Thyroid gland (tissue), 4 donors: ENCODE measurements at regions not wholly inside any gene's neighbourhood (a gene's known extent, or its start where the extent isn't known, plus 50 kb on each side); places are given as distances from the start of the nearest gene placed in this dataset.

Experiments
- DNase-seq, 2 donors: peaks; one replicate each; pipeline ENCODE4 v3.0.0-alpha.2; 2019
- H3K27ac ChIP-seq, 3 donors: fragments of 200-600 bp; sonication (generic); 1 replicate in 2 of 3; 2 replicates in 1 of 3; pipeline ENCODE4 v1.5.1; 2016 to 2019; ENCODE audit warnings: mild to moderate bottlenecking in 1 of 3, moderate library complexity in 1 of 3
- H3K27me3 ChIP-seq: fragments of 200-600 bp; sonication (generic); one replicate; pipeline ENCODE4 v1.5.1; 2019
- H3K36me3 ChIP-seq, 2 donors: fragments of 200-600 bp; sonication (generic); one replicate each; pipeline ENCODE4 v1.5.1; 2016 to 2019
- H3K4me1 ChIP-seq, 2 donors: fragments of 200-600 bp; sonication (generic); one replicate each; pipeline ENCODE4 v1.5.1; 2017 to 2019
- H3K4me3 ChIP-seq, 3 donors: fragments of 200-600 bp; sonication (generic); replicated peaks in 1 of 3; 1 replicate in 2 of 3; 2 replicates in 1 of 3; pipeline ENCODE4 v1.5.1; 2016; ENCODE audit warnings: mild to moderate bottlenecking in 1 of 3
- H3K9me3 ChIP-seq: fragments of 200-600 bp; sonication (generic); one replicate; pipeline ENCODE4 v1.5.1; 2017
- CTCF ChIP-seq, 6 experiments: fragments of 200-600 bp in 3 of 6; fragments of 450-650 bp in 3 of 6; sonication (generic) in 3 of 6; IDR thresholded peaks; one replicate each; pipeline ENCODE4 v1.5.1; 2016 to 2019; ENCODE audit warnings: antibody characterized with exemption in 6 of 6, mild to moderate bottlenecking in 2 of 6, inconsistent platforms in 1 of 6, moderate library complexity in 1 of 6
- POLR2A ChIP-seq, 2 donors: fragments of 450-650 bp; IDR thresholded peaks; one replicate each; pipeline ENCODE4 v1.6.1; 2017; ENCODE audit warnings: antibody characterized with exemption in 2 of 2, mild to moderate bottlenecking in 2 of 2, moderate library complexity in 1 of 2
- WGBS, 2 donors: methylation state at CpG; one replicate each; pipeline ENCODE4 v1.1.5; 2017; 5-methylcytosine and 5-hydroxymethylcytosine counted together
- intact Hi-C: fragments of 100-400 bp; cut with DNase I; formaldehyde crosslinking; loops from one replicate; pipeline ENCODE4 v1.15.1; 2023

DNA sequence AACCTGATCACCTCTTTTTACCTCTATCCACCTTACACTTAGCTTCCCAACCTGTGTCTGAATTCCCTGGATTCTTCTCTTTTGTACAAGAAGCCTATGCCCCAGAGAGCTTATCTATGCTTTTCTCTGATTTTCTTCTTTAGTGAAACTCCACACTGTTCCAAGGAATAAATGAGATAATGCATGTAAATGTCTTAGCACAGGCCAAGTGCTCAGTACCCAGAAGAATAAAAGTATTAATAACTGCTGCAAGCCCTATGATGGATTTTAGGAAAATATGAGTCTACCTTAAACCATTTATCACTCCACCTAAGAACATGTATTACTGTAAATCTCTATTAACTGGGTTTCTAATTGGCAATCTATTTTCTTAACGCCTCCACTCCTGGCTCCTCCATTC, 168.5 kb upstream of the TNC start:
- DNase-seq, result no peak
- 92 to 94% methylated on average over 1 of the region's 1 CpG for WGBS, 2 donors
- Histone ChIP-seq H3K4me3 (no peak overlapping the region), H3K27ac (no peak overlapping the region), H3K27me3 (no peaks in the 10 kb centered on the region), H3K4me1 (no peaks in the 10 kb centered on the region), H3K36me3 (no peaks in the 10 kb centered on the region), H3K9me3 (no peaks in the 10 kb centered on the region)
- TF ChIP-seq POLR2A (IDR thresholded peaks at IDR 0.05), result no peak
- TF ChIP-seq CTCF (IDR thresholded peaks at IDR 0.05), result no peak
- intact Hi-C loops, result no loop called here

- DNase-seq, result no peak
- Histone ChIP-seq H3K4me1 (no peaks in the 10 kb centered on the region), H3K27me3 (no peaks in the 10 kb centered on the region), H3K4me3 (no peak overlapping the region), H3K9me3 (no peaks in the 10 kb centered on the region), H3K27ac (no peak overlapping the region), H3K36me3 (no peaks in the 10 kb centered on the region)
- TF ChIP-seq CTCF (IDR thresholded peaks at IDR 0.05) (no peak), POLR2A (IDR thresholded peaks at IDR 0.05) (no peak)
- whole genome bisulfite sequencing, 2 donors, result 78 to 85% methylated on average over 1 of the region's 1 CpG
- intact Hi-C loops, result no loop called here
These were observed 171.8 kb upstream of the TNC start for GRCh38 chr9:115289757-115290208.

GRCh38 chr9:115291841-115292240, 173.9 kb upstream of the TNC start:
- 50 to 58% methylated on average over 3 of the region's 3 CpGs for WGBS, 2 donors
- Histone ChIP-seq H3K9me3 (no peaks in the 10 kb centered on the region), H3K27me3 (no peaks in the 10 kb centered on the region), H3K27ac (no peak overlapping the region), H3K4me3 (no peak overlapping the region), H3K4me1 (no peaks in the 10 kb centered on the region), H3K36me3 (no peaks in the 10 kb centered on the region)
- intact Hi-C loops, result no loop called here
- no peak for DNase-seq
- TF ChIP-seq CTCF (IDR thresholded peaks at IDR 0.05) (no peak), POLR2A (IDR thresholded peaks at IDR 0.05) (no peak)

- Histone ChIP-seq H3K4me3 (no peak overlapping the region), H3K36me3 (no peaks in the 10 kb centered on the region), H3K4me1 (no peaks in the 10 kb centered on the region), H3K27me3 (no peaks in the 10 kb centered on the region), H3K9me3 (no peaks in the 10 kb centered on the region), H3K27ac (no peak overlapping the region)
- no peak for TF ChIP-seq POLR2A (IDR thresholded peaks at IDR 0.05)
- TF ChIP-seq CTCF (IDR thresholded peaks at IDR 0.05), result no peak
- no peak for DNase-seq
- intact Hi-C loops, result no loop called here
- WGBS, 2 donors, result 55 to 70% methylated on average over 4 of the region's 4 CpGs
These were observed 174.8 kb upstream of the TNC start for GRCh38 chr9:115292584-115293279.

- no peak for TF ChIP-seq CTCF (IDR thresholded peaks at IDR 0.05)
- no peak for TF ChIP-seq POLR2A (IDR thresholded peaks at IDR 0.05)
- no peaks in the 10 kb centered on the region for H3K4me1 ChIP-seq
- H3K27me3 ChIP-seq, result no peaks in the 10 kb centered on the region
- no peak overlapping the region for H3K27ac ChIP-seq
- no peak for DNase-seq
- H3K9me3 ChIP-seq, result no peaks in the 10 kb centered on the region
- WGBS, 2 donors, result 69 to 72% methylated on average over 2 of the region's 2 CpGs
- H3K4me3 ChIP-seq, result no peak overlapping the region
- H3K36me3 ChIP-seq, result no peaks in the 10 kb centered on the region
- intact Hi-C loops, result no loop called here
These were observed 177.8 kb upstream of the TNC start for GRCh38 chr9:115295734-115296133.
